ENCODE measurements at regions not wholly inside any gene's neighbourhood (a gene's known extent, or its start where the extent isn't known, plus 50 kb on each side); places are given as distances from the start of the nearest gene placed in this dataset.

DNA sequence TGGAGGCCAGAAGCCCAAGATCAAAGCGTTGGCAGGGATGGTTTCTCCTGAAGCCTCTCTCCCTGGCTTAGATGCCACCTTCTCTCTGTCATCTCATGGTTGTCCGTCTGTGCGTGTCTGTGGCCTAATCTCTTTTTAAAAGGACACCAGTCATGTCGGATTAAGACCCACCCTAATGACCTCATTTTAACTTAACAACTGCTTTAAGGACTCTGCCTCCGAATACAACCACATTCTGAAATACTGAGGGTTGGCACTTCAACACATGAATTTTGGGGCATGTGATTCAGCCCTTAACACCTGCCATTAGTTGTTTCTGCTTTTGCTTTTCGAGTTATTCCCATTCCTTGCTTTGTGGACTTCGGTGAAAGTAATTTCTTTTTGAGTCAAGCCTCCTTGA, 97.8 kb upstream of the SMIM21 start:
- TF ChIP-seq, protein P1, sequence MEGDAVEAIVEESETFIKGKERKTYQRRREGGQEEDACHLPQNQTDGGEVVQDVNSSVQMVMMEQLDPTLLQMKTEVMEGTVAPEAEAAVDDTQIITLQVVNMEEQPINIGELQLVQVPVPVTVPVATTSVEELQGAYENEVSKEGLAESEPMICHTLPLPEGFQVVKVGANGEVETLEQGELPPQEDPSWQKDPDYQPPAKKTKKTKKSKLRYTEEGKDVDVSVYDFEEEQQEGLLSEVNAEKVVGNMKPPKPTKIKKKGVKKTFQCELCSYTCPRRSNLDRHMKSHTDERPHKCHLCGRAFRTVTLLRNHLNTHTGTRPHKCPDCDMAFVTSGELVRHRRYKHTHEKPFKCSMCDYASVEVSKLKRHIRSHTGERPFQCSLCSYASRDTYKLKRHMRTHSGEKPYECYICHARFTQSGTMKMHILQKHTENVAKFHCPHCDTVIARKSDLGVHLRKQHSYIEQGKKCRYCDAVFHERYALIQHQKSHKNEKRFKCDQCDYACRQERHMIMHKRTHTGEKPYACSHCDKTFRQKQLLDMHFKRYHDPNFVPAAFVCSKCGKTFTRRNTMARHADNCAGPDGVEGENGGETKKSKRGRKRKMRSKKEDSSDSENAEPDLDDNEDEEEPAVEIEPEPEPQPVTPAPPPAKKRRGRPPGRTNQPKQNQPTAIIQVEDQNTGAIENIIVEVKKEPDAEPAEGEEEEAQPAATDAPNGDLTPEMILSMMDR (IDR thresholded peaks at IDR 0.05; ENCODE audit: low read depth, low read length), result no peak
- H3K4me3 ChIP-seq (replicated peaks in 1 of 2; ENCODE audit: low read depth in 2 of 2, low read length in 2 of 2), result no peak overlapping the region
- DNase-seq (ENCODE audit: low read depth in 2 of 2), result no peak

GRCh38 chr18:75524841-75525240, 97.3 kb upstream of the SMIM21 start:
- no peak overlapping the region for H3K4me3 ChIP-seq (replicated peaks in 1 of 2; ENCODE audit: low read depth in 2 of 2, low read length in 2 of 2)
- no peak for DNase-seq (ENCODE audit: low read depth in 2 of 2)
- TF ChIP-seq, protein P1 (IDR thresholded peaks at IDR 0.05; ENCODE audit: low read depth, low read length), result no peak

GRCh38 chr18:75524181-75524580, 96.7 kb upstream of the SMIM21 start:
- TF ChIP-seq, protein P1 (IDR thresholded peaks at IDR 0.05; ENCODE audit: low read depth, low read length), result no peak
- no peak overlapping the region for H3K4me3 ChIP-seq (replicated peaks in 1 of 2; ENCODE audit: low read depth in 2 of 2, low read length in 2 of 2)
- DNase-seq (ENCODE audit: low read depth in 2 of 2), result no peak

DNA sequence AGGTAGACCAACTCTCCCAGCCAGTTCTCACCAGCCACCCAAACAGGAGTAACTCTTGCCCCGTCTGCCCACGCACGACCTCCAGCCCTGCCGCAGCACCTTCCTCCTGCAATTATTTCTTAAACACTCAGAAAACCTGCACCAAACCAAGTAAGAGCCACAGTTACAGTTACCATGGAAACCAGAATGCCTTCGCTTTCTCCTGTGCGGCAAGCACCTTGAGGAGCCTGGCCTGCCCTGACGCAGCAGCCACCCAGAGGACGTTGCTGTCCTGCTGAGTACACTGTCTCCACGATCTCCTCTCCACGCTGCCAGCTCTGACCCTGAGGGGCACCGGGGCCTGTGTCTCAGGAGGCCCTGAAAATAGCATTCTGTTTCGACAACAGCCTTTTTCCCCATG, 94.3 kb upstream of the SMIM21 start:
- no peak overlapping the region for H3K4me3 ChIP-seq (replicated peaks in 1 of 2; ENCODE audit: low read depth in 2 of 2, low read length in 2 of 2)
- no peak for DNase-seq (ENCODE audit: low read depth in 2 of 2)
- TF ChIP-seq, protein P1 (IDR thresholded peaks at IDR 0.05; ENCODE audit: low read depth, low read length), result no peak

- no peak for DNase-seq (ENCODE audit: low read depth in 2 of 2)
- TF ChIP-seq, protein P1 (IDR thresholded peaks at IDR 0.05; ENCODE audit: low read depth, low read length), result no peak
- no peak overlapping the region for H3K4me3 ChIP-seq (replicated peaks in 1 of 2; ENCODE audit: low read depth in 2 of 2, low read length in 2 of 2)
These were observed 90.5 kb upstream of the SMIM21 start for GRCh38 chr18:75518007-75518406.

- TF ChIP-seq, protein P1 (IDR thresholded peaks at IDR 0.05; ENCODE audit: low read depth, low read length), result no peak
- no peak for DNase-seq (ENCODE audit: low read depth in 2 of 2)
- no peak overlapping the region for H3K4me3 ChIP-seq (replicated peaks in 1 of 2; ENCODE audit: low read depth in 2 of 2, low read length in 2 of 2)
These were observed 89.8 kb upstream of the SMIM21 start for GRCh38 chr18:75517286-75517685.

- TF ChIP-seq, protein P1 (IDR thresholded peaks at IDR 0.05; ENCODE audit: low read depth, low read length), result no peak
- H3K4me3 ChIP-seq (replicated peaks in 1 of 2; ENCODE audit: low read depth in 2 of 2, low read length in 2 of 2), result no peak overlapping the region
- DNase-seq (ENCODE audit: low read depth in 2 of 2), result peak in 1 of 2 donors; percentile 52
These were observed 80.1 kb upstream of the SMIM21 start for GRCh38 chr18:75507636-75508035.
